HG02884 (cell line): ENCODE measurements at regions not wholly inside any gene's neighbourhood (a gene's known extent, or its start where the extent isn't known, plus 50 kb on each side); places are given as distances from the start of the nearest gene placed in this dataset.
"Not testable (repeated sequence)": the region's sequence is repeated elsewhere in the genome, so short reads cannot be mapped to it uniquely, and the experiment has no call there.

Experiments
- ATAC-seq: cut with Tn5 transposase; IDR thresholded peaks from one replicate; pipeline ENCODE4 v1.9.1; 2021; ENCODE audit warnings: mild to moderate bottlenecking, moderate library complexity; ENCODE audit not compliant: unreplicated experiment

GRCh38 chr4:170464614-170465197 lies 374.9 kb upstream of the AADAT start:
- ATAC-seq: no peak

DNA sequence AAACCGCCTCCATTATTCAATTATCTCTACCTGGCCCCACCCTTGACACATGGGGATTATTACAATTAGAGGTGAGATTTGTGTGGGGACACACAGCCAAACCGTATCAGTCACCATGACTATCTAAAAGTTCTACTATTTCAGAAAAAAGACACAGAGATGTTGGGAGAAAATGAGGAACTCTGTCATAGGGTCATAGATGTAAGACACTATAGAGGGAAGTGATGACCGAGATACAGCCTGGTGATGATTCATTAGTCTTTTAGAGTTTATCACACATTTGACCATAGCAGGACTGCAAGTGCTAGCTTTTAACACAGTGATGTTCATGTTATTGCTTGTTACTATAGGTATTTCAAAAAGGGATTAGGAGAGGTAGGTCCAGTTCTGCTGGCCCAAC lies 357.0 kb upstream of the AADAT start:
- no peak for ATAC-seq

- ATAC-seq: not testable (repeated sequence)
Measured at GRCh38 chr4:170441146-170441545, 351.4 kb upstream of the AADAT start.

DNA sequence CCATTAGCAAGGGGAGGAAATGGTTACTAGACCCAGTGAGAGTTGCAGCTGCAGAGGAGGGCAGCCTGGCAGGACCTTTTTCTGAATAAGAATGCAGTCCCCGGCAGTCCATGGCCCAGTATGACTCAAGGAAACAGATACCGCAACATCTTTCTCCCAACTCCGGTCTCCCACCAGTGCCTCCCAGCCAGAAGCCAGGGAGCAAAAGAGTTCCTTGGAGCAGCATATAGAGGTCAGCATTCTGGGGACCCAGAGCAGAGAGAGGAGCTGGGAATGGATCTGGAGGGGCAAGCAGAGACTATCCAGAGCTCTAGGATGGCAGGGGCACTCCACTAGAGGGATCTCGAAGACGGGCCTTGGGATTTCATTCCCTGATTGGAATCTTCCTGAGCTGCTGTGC lies 339.2 kb upstream of the AADAT start:
- no peak for ATAC-seq

DNA sequence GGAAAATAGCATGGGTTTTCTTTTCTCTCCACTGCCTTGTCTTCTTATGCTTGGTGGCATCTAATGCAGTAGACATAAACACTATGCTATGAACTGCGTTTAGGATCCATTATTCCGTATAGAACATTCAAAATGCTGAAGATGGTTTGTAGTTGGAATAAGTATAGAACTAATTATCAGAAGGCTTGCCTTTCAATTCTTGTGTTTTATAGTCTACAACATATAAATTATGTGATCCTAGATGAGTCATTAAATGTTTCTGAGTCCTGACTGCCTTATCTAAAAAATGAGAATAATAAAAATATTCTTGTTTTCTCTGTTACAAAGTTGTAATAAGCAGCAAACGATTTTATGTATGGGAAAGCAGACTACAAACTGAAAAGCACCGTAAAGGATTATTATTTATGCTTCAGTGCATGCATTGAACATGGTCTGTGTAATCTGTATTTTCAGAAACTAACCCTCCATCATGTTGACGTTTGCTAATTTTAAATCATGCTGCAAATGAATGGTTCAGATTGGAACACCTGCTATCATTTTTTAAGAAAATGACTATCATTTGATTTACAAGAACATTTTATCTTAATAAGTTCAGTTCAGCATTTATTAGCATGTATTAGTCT lies 335.9 kb upstream of the AADAT start:
- no peak for ATAC-seq

GRCh38 chr4:170425040-170425439 lies 335.3 kb upstream of the AADAT start:
- no peak for ATAC-seq

- no peak for ATAC-seq
Measured at GRCh38 chr4:170423137-170423536, 333.4 kb upstream of the AADAT start.

DNA sequence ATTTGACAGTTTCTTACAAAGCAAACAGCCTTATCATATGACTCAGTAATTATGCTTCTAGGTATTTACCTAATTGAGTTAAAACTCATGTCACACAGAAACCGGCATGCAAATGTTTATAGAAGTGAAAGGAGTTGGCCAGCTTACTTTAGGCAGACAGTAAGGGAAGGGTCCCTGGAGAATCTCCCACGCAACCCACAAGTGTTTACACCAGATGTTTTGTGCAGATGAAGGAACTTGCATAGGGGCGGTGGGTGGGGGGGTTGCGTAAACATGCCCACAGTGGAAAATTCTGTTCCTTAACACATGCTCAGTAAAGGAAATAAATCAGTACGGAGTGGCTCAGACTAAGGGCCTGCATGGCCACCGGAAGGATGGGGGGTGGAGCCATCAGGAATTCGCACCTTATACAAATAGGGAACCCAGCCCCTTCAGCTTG lies 330.5 kb upstream of the AADAT start:
- ATAC-seq: peak; percentile 87

- ATAC-seq: no peak
Measured at GRCh38 chr4:170414961-170415360, 325.2 kb upstream of the AADAT start.

DNA sequence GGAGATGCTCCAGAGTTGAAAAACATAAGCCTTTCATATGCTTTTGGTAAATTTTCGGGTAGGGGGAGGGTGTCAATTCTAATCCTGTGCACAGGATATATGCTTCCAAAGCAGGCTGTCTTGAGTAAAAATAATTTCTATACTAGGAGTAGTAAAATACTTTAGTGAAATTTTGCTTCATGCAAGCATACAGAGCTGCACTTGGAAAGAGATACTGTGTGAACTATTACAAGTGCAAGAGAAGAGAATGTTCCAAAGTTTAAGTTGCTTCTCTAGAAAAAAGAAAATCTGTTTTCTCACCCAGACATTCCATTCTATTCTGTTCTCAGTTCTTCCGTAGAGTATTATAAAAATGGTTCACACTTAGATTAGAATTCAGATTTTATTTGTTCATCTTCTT lies 324.6 kb upstream of the AADAT start:
- no peak for ATAC-seq

DNA sequence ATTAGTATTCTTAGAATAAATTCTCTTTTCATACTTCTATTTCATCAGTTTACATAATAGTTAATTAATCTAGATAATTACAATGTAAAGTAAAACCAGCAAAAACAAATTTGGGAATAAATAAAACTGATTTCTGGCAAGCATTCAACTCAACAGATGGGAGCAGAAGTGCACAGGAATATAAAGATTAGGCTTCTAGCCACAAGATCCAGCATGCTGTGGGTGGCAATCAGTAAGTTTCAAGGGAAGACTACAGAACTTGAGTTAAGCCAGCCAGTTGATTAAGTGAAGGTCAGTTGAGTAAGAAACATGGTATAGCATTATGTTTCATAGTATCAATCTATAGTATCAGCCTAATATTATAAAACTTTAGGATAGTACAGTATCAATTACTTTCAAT lies 324.2 kb upstream of the AADAT start:
- ATAC-seq: no peak

DNA sequence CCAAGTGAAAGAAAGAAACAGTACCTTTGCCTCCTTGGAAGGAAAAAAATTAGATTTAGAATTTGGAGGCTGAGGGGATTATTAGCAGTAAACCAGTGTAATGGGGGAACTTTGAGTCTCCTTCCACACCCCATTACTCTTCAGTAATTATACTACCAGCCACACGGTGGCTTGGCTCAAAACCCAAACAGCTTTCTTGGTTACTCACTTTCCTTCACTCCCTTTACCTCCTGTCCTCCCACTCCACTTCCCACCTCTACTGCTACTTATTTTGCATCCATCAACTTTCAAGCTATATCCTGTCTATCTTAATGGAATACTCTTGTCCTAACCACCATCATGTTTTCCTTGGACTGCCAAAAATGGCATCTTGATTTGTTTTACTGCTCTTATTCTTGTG lies 310.6 kb upstream of the AADAT start:
- peak; percentile 66 for ATAC-seq

GRCh38 chr4:170399581-170400293 lies 310.0 kb upstream of the AADAT start:
- ATAC-seq: no peak

DNA sequence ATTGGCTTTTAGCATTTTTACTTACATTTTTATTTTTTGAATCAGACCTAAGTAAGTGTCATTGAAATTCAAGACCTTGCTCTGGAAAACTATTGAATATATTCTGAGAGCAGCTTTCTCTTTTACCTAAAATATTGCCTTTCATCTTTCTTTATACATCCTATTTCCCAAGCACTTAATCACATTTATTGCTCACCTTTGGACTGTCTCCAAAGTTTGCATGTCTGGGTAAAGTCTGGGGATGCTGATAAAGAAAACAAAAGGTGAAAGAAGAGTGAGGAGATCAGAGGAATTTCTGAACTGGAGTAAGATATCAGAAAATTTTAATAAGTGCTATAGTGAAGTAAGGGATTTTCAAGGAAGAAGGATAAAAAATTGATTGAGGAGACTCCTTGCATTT lies 308.5 kb upstream of the AADAT start:
- no peak for ATAC-seq

- ATAC-seq: no peak
Measured at GRCh38 chr4:170395773-170396172, 306.0 kb upstream of the AADAT start.

DNA sequence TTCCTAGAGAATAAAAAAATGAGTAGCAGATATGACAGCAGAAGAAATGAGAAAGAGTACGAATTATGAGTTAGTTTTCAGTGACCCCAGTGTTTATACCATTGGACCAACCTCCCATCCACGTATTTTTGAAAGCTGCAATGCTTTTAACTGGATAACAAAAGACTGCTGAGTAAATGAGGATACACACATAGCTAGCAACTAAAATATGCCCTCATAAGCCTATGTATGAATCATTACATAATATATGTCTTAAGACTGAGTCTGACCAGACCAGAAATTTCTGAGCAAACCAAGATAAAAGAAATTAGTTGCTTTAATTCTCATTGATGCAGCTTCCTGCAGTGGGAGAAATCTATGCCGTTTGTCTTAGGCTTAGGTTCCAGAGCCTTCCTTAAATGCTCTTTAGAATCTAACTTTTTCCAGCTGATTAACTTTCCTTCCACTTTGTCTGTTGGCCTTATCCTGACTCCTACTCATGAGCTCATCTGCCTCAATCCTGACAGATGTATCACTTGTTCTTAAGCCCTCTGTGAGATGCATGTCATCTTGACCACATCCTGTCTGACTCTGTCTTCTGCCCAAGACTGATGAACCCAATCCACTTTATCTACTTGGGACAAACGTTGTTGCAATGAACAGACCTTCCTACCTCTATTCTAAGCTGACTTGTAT lies 301.4 kb upstream of the AADAT start:
- peak; percentile 45 for ATAC-seq

- no peak for ATAC-seq
Measured at GRCh38 chr4:170389411-170389810, 299.7 kb upstream of the AADAT start.

- no peak for ATAC-seq
Measured at GRCh38 chr4:170388255-170388654, 298.5 kb upstream of the AADAT start.

GRCh38 chr4:170386971-170387370 lies 297.2 kb upstream of the AADAT start:
- ATAC-seq: no peak

DNA sequence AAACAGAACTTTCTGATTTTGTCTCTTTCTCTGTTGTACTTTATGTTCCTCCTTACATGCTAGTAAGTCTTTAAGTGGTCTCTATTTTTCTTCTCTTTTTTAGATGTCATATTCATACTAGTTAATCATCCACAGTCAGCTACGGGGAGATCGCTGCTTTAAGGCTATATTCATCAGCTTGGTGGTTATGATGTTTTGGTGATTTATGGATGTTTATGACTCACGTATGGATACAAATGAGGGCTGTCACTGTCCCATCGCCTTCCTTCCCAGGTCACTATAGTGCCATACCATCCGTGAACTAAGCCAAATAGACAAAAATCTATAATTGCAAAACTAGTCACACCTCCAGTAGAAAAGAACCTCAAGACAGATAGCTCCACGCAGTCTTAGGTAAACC lies 296.8 kb upstream of the AADAT start:
- no peak for ATAC-seq

- peak; percentile 100 for ATAC-seq
Measured at GRCh38 chr4:170374770-170375169, 285.0 kb upstream of the AADAT start.

- ATAC-seq: no peak
Measured at GRCh38 chr4:170348945-170349344, 259.2 kb upstream of the AADAT start.
